ENCODE measurements at regions not wholly inside any gene's neighbourhood (a gene's known extent, or its start where the extent isn't known, plus 50 kb on each side); places are given as distances from the start of the nearest gene placed in this dataset.

- H3K4me3 Mint-ChIP-seq, result no peak overlapping the region
- ATAC-seq (no peak), DNase-seq (no peak)
- no peak overlapping the region for H3K27ac Mint-ChIP-seq
- no peaks in the 10 kb centered on the region for H3K9me3 Mint-ChIP-seq
- peaks cover 0 to 8% (median 0%) of the 10 kb centered on the region in 5 donors for H3K27me3 Mint-ChIP-seq
- H3K36me3 Mint-ChIP-seq, result no peaks in the 10 kb centered on the region
- POLR2A ChIA-PET, result no interaction called here
- no peaks in the 10 kb centered on the region for H3K4me1 Mint-ChIP-seq
Observed at GRCh38 chr13:105509981-105510762, 1025.3 kb downstream of the EFNB2 start.

DNA sequence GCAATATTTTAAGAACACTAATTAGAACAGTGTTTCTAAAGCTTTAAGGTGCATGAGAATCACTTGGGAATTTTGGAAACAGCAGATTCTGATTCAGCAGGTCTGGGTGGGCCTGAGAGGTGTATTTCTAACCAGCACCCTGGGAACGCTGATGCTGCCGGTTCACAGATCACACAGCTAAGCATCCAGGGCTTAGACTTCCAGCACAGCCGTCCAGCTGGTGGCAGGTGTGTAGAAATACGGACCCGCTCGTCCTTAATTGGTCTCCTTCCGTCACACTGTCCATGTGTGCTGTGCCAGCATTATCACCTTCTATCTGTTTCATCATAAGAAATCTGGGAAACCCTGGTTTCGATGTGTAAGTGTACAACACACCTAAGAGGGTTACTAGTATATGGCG lies 1029.0 kb downstream of the EFNB2 start:
- POLR2A ChIA-PET, result no interaction called here

GRCh38 chr13:105502193-105502592 lies 1033.3 kb downstream of the EFNB2 start:
- no peak for ATAC-seq
- POLR2A ChIA-PET, result no interaction called here
- H3K36me3 Mint-ChIP-seq, result no peaks in the 10 kb centered on the region
- peaks cover 0 to 5% (median 0%) of the 10 kb centered on the region in 5 donors for H3K27me3 Mint-ChIP-seq
- H3K4me1 Mint-ChIP-seq, result no peaks in the 10 kb centered on the region
- no peak for DNase-seq
- peaks cover 0 to 4% (median 0%) of the 10 kb centered on the region in 9 donors for H3K9me3 Mint-ChIP-seq
- H3K27ac Mint-ChIP-seq, result no peak overlapping the region
- no peak overlapping the region for H3K4me3 Mint-ChIP-seq

More for the DNA sequence above, 1029.0 kb downstream of the EFNB2 start:
- H3K9me3 Mint-ChIP-seq, result no peaks in the 10 kb centered on the region
- no peak overlapping the region for H3K27ac Mint-ChIP-seq
- H3K4me3 Mint-ChIP-seq, result no peak overlapping the region
- no peaks in the 10 kb centered on the region for H3K27me3 Mint-ChIP-seq
- H3K4me1 Mint-ChIP-seq, result no peaks in the 10 kb centered on the region
- no peak for ATAC-seq
- H3K36me3 Mint-ChIP-seq, result no peaks in the 10 kb centered on the region
- no peak for DNase-seq

- H3K9me3 Mint-ChIP-seq, result peaks cover 0 to 10% (median 0%) of the 10 kb centered on the region in 9 donors
- H3K36me3 Mint-ChIP-seq, result no peaks in the 10 kb centered on the region
- H3K27ac Mint-ChIP-seq, result no peak overlapping the region
- ATAC-seq (no peak), DNase-seq (no peak)
- H3K27me3 Mint-ChIP-seq, result peaks cover 0 to 11% (median 0%) of the 10 kb centered on the region in 5 donors
- POLR2A ChIA-PET, result no interaction called here
- no peak overlapping the region for H3K4me3 Mint-ChIP-seq
- H3K4me1 Mint-ChIP-seq, result no peaks in the 10 kb centered on the region
Observed at GRCh38 chr13:105497597-105497996, 1037.9 kb downstream of the EFNB2 start.

DNA sequence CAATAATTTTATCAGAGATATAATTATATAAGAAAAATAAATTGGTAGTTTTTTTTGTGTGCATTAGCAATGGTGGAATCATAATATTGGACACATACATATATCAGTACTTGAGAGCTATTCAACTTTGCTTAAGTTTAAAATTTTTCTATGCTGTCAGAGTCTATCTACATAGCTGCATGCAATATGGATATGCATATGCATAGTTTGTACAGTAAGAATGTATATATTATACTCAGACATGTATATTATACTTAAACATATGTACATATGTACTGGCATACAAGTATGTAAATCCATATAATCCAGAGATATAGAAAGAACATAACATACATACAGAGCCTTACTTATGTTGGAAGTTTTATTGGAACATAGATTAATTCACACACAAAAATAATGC lies 1043.2 kb downstream of the EFNB2 start:
- Mint-ChIP-seq H3K4me3 (no peak overlapping the region), H3K27me3 (peaks cover 0 to 6% (median 0%) of the 10 kb centered on the region in 5 donors), H3K36me3 (no peaks in the 10 kb centered on the region), H3K27ac (no peak overlapping the region), H3K4me1 (no peaks in the 10 kb centered on the region), H3K9me3 (peaks cover 0 to 6% (median 0%) of the 10 kb centered on the region in 9 donors)
- DNase-seq (no peak), ATAC-seq (no peak)
- POLR2A ChIA-PET, result no interaction called here

DNA sequence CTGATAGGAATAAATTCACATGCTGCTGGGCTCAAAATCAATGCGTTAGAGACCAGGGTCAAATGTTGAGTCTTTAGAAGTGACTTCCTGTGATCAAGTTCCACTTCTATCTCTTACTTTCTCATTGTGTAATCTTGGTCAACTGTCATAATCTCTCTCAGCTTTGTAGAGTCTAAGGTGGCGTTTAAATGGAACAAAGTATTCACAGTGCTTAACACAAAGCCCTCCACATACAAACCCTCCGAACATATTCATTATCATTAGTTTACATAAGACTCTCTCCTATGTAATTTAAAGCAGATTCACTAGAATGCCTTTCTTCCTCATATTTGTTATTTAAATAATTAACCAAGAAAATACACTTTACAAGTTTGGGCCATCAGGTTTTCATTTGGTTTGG lies 1044.1 kb downstream of the EFNB2 start:
- POLR2A ChIA-PET, result no interaction called here
- no peaks in the 10 kb centered on the region for H3K4me1 Mint-ChIP-seq
- DNase-seq (no peak), ATAC-seq (no peak)
- peaks cover 0 to 6% (median 0%) of the 10 kb centered on the region in 5 donors for H3K27me3 Mint-ChIP-seq
- peaks cover 0 to 6% (median 0%) of the 10 kb centered on the region in 9 donors for H3K9me3 Mint-ChIP-seq
- no peaks in the 10 kb centered on the region for H3K36me3 Mint-ChIP-seq
- H3K27ac Mint-ChIP-seq, result no peak overlapping the region
- H3K4me3 Mint-ChIP-seq, result no peak overlapping the region

GRCh38 chr13:105485081-105485480 lies 1050.4 kb downstream of the EFNB2 start:
- Mint-ChIP-seq H3K36me3 (no peaks in the 10 kb centered on the region), H3K27me3 (peaks cover 0 to 17% (median 2%) of the 10 kb centered on the region in 5 donors), H3K4me1 (no peaks in the 10 kb centered on the region), H3K27ac (no peak overlapping the region), H3K4me3 (no peak overlapping the region), H3K9me3 (peaks cover 0 to 13% (median 0%) of the 10 kb centered on the region in 9 donors)
- POLR2A ChIA-PET, result no interaction called here
- DNase-seq (no peak), ATAC-seq (no peak)

DNA sequence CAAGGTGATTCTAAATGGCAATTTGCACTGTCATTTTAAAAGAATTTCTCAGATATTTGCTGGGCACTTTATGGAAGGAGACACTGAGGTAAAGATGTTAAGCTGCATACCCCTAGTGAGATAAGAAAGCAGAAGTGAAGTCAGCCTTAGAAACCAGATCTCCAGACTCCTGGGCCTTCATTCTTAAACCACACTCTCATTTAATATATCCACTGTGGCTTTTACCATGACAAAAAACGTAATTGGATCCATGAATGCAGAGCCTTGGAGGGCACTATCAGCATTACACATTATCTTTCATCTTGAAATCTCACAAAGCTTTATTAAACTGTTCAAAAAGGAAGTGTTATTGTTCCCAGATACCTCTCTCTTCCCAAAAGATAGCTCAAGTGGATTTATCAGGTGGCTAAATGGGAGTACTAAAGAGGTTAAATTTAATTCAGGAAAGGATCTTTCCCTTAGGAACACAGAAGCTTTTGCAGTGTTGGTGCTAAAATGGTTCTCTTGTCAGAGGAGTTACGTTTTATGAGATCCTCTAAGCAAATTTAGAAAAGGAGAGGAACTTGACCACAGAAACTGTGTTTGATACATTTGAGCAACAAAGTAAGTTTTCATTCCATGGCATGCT lies 1060.4 kb downstream of the EFNB2 start:
- ATAC-seq, result no peak
- no peaks in the 10 kb centered on the region for H3K4me1 Mint-ChIP-seq
- no peak for DNase-seq
- peaks cover 0 to 6% (median 0%) of the 10 kb centered on the region in 5 donors for H3K27me3 Mint-ChIP-seq
- H3K4me3 Mint-ChIP-seq, result no peak overlapping the region
- no peak overlapping the region for H3K27ac Mint-ChIP-seq
- no peaks in the 10 kb centered on the region for H3K9me3 Mint-ChIP-seq
- POLR2A ChIA-PET, result no interaction called here
- no peaks in the 10 kb centered on the region for H3K36me3 Mint-ChIP-seq

DNA sequence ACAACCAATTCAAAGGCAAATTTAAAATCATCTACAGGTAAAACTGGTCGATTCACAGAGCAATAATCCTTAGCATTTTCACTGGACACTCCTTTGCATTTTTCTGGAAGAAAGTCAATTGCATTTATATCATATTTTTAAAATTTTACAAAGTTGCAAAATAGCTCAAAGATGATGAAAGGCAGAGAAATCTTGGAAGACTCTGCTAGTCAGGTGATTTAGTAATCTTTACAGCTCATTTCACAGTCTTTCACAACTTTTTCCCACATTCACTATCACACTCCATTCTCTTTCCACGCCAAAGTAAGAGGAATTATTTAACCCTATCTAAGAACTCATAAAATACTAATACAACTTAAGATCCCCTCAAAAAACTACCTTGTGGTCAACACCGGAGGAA lies 1063.8 kb downstream of the EFNB2 start:
- no peaks in the 10 kb centered on the region for H3K9me3 Mint-ChIP-seq

DNA sequence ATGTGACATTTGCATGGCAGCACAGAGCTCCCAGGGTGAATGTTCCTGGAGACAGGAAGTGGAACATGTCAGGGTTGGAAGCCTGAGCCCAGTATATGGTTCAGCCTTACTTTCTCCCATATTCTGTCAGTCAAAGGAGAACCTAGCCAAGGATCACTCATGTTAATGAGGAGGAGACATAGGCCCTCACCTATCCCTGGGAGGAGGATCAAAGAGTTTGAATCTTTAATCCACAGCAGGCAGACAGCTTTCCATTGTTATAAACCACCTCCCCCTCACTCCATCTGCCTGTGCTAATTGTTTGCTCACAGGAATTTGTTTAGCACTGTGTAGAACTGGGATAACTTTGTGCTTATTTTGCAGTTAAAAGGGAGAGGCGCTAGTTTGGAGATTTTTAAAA lies 1069.1 kb downstream of the EFNB2 start:
- ATAC-seq (no peak), DNase-seq (no peak)
- no peak overlapping the region for H3K4me3 Mint-ChIP-seq
- H3K27ac Mint-ChIP-seq, result no peak overlapping the region
- no peaks in the 10 kb centered on the region for H3K27me3 Mint-ChIP-seq
- H3K36me3 Mint-ChIP-seq, result no peaks in the 10 kb centered on the region
- H3K4me1 Mint-ChIP-seq, result no peaks in the 10 kb centered on the region
- H3K9me3 Mint-ChIP-seq, result no peaks in the 10 kb centered on the region
- POLR2A ChIA-PET, result no interaction called here

More for the DNA sequence above, 1063.8 kb downstream of the EFNB2 start:
- H3K36me3 Mint-ChIP-seq, result no peaks in the 10 kb centered on the region
- H3K27ac Mint-ChIP-seq, result no peak overlapping the region
- ATAC-seq, result no peak
- no peaks in the 10 kb centered on the region for H3K27me3 Mint-ChIP-seq
- no peak overlapping the region for H3K4me3 Mint-ChIP-seq
- no peak for DNase-seq
- POLR2A ChIA-PET, result no interaction called here
- no peaks in the 10 kb centered on the region for H3K4me1 Mint-ChIP-seq

DNA sequence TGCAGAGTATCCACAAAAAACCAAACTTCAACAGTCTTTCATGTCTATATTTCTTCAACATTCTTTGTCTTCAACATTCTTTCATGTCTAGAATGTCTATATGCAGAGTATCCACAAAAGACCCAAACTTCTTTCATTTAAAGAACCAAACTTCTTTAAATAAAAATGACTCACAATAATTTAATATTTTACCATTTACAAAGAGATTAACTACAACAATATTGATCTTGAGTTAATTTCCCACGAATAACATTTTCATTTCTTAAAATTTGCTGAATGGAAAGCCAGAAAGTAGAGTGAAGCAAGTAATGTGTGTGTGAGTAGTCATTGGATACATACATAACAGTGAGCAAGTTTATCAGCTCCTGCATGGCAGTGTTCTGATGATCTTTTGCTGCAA lies 1069.7 kb downstream of the EFNB2 start, which contains the start of gene DAOA:
Gene DAOA, plus strand, starts transcription at position 301 of the 400 bp plus-strand sequence.
- Mint-ChIP-seq H3K4me1 (no peaks in the 10 kb centered on the region), H3K27me3 (peaks cover 0 to 2% (median 0%) of the 10 kb centered on the region in 5 donors), H3K27ac (no peak within 1 kb of the TSS), H3K4me3 (no peak within 1 kb of the TSS), H3K9me3 (no peaks in the 10 kb centered on the region), H3K36me3 (no peaks in the 10 kb centered on the region)
- DNase-seq (no peak), ATAC-seq (no peak)
- POLR2A ChIA-PET, result no interaction called here

DNA sequence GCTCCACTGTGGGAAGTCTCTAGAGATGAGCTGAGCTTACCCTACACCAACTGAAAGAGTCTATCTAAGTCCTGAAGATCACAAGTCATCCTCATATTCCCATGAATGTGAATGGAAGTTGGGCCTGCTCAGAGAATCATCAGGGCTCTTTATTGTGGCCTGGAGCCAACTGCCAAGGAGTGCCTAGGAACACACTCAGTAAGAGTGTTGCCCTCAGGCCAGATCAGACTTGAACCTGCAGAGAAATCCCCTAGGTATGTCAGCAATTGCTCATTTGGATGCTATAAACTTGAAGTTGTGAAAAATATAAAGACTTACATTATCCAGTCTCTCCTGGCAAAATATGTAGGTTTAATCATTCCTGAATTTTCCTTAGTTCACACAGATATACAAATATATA lies 1070.2 kb downstream of the EFNB2 start:
- no peak for ATAC-seq
- H3K4me1 Mint-ChIP-seq, result no peaks in the 10 kb centered on the region
- H3K36me3 Mint-ChIP-seq, result no peaks in the 10 kb centered on the region
- H3K27me3 Mint-ChIP-seq, result peaks cover 0 to 3% (median 0%) of the 10 kb centered on the region in 5 donors
- H3K9me3 Mint-ChIP-seq, result no peaks in the 10 kb centered on the region
- H3K4me3 Mint-ChIP-seq, result no peak overlapping the region
- no peak overlapping the region for H3K27ac Mint-ChIP-seq
- no peak for DNase-seq
- POLR2A ChIA-PET, result no interaction called here

DNA sequence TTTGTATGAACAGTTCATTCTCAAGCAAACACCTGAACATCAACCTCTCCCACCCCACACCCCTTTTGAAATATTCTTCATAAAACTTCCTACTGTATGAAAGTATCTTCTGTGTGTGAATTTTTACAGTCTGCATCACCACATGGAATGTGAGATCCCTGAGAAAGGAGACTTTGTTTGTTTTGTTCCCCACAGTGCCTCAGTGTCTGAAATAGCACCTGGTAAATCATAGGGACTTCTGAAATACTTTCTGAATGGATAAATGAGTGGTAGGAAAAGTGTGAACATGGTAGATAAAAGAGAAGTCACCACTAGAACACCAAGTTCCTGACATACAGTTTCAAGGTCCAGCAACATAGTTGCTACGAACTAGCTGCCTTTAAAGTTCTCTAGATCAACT lies 1071.2 kb downstream of the EFNB2 start:
- no peaks in the 10 kb centered on the region for H3K4me1 Mint-ChIP-seq
- H3K4me3 Mint-ChIP-seq, result no peak overlapping the region
- no peak for ATAC-seq
- no peak overlapping the region for H3K27ac Mint-ChIP-seq
- H3K27me3 Mint-ChIP-seq, result peaks cover 0 to 6% (median 0%) of the 10 kb centered on the region in 5 donors
- DNase-seq, result no peak
- POLR2A ChIA-PET, result no interaction called here
- H3K36me3 Mint-ChIP-seq, result no peaks in the 10 kb centered on the region
- H3K9me3 Mint-ChIP-seq, result no peaks in the 10 kb centered on the region

All from naive thymus-derived CD8-positive, alpha-beta T cell (primary cell).